ENCODE measurements at regions not wholly inside any gene's neighbourhood (a gene's known extent, or its start where the extent isn't known, plus 50 kb on each side); places are given as distances from the start of the nearest gene placed in this dataset.

DNA sequence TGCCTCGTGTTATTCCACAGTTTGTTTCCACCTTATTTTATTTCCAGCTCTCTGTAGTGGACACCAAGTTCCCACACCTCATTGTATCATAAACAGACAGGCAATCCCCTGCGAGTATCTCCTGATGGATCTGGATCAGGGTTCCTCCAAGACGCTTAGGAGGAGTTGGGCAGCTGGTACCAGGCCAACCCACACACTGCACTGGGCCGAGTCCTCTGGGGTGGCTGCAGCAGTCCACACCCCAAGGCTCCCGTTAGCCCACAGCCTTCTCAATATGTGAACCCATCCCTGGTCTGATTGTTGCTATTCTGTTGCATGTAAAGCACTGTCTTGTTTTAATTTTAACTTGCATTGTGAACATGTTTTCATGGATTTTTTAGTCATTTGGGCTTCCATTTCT lies 178.8 kb upstream of the RAB6C start:
- no peak for TF ChIP-seq PCBP1 (IDR thresholded peaks at IDR 0.05; ENCODE audit: borderline replicate concordance, low read depth, low read length)
- TF ChIP-seq U2AF1 (optimal IDR thresholded peaks at IDR 0.05; ENCODE audit: low read depth, low read length), result no peak
- no peak for TF ChIP-seq SMARCE1 (IDR thresholded peaks at IDR 0.05; ENCODE audit: borderline replicate concordance)
- TF ChIP-seq ZNF12 (CRISPR knock-in tag; IDR thresholded peaks at IDR 0.05), result no peak
- TF ChIP-seq SMAD3 (CRISPR knock-in tag; IDR thresholded peaks at IDR 0.05), result no peak
- TF ChIP-seq, protein P1, sequence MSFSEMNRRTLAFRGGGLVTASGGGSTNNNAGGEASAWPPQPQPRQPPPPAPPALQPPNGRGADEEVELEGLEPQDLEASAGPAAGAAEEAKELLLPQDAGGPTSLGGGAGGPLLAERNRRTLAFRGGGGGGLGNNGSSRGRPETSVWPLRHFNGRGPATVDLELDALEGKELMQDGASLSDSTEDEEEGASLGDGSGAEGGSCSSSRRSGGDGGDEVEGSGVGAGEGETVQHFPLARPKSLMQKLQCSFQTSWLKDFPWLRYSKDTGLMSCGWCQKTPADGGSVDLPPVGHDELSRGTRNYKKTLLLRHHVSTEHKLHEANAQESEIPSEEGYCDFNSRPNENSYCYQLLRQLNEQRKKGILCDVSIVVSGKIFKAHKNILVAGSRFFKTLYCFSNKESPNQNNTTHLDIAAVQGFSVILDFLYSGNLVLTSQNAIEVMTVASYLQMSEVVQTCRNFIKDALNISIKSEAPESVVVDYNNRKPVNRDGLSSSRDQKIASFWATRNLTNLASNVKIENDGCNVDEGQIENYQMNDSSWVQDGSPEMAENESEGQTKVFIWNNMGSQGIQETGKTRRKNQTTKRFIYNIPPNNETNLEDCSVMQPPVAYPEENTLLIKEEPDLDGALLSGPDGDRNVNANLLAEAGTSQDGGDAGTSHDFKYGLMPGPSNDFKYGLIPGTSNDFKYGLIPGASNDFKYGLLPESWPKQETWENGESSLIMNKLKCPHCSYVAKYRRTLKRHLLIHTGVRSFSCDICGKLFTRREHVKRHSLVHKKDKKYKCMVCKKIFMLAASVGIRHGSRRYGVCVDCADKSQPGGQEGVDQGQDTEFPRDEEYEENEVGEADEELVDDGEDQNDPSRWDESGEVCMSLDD (CRISPR knock-in tag; IDR thresholded peaks at IDR 0.05; ENCODE audit: borderline replicate concordance), result no peak
- TF ChIP-seq, protein P2, sequence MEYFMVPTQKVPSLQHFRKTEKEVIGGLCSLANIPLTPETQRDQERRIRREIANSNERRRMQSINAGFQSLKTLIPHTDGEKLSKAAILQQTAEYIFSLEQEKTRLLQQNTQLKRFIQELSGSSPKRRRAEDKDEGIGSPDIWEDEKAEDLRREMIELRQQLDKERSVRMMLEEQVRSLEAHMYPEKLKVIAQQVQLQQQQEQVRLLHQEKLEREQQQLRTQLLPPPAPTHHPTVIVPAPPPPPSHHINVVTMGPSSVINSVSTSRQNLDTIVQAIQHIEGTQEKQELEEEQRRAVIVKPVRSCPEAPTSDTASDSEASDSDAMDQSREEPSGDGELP (IDR thresholded peaks at IDR 0.05; ENCODE audit: borderline replicate concordance, low read depth), result no peak
